GM19351 (cell line): ENCODE measurements at regions not wholly inside any gene's neighbourhood (a gene's known extent, or its start where the extent isn't known, plus 50 kb on each side); places are given as distances from the start of the nearest gene placed in this dataset.

Source experiments
- ATAC-seq: cut with Tn5 transposase; IDR thresholded peaks from one replicate; pipeline ENCODE4 v1.9.1; 2021; ENCODE audit warnings: mild to moderate bottlenecking, moderate library complexity; ENCODE audit not compliant: unreplicated experiment

DNA sequence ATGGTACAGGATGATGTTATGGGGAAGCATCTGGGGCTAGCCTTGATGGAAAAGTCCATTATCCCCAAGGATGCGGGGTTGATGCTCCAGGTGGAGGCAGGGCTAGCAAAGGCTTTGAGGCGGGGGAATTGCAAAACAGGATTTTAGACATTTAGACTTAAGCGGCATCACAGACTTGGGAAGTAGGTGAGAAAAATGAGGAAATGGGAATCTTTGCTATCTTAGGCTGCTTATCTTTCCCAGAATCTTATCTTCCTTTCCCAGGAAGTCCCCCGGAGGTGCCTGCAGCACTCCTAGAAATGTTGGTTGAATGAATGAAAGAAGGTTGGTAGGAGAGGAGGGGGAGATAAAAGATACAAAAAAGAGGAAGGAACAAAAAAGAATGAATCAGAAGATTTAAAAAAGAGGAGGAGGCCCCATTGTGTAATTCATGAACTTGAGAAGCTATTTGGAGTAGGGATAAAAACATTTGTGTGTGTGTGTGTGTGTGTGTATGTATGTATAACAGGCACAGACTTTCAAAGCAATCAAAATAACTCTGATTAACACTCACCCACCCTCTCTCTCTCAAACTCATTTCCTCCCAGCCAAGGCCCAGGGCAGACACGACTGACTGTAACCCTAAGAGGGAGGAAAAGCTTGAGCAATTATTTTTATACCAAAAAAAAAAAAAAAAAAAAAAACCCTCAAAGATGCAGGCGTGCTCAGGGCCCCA, 62.5 kb upstream of the TBX3 start:
- ATAC-seq: no peak

DNA sequence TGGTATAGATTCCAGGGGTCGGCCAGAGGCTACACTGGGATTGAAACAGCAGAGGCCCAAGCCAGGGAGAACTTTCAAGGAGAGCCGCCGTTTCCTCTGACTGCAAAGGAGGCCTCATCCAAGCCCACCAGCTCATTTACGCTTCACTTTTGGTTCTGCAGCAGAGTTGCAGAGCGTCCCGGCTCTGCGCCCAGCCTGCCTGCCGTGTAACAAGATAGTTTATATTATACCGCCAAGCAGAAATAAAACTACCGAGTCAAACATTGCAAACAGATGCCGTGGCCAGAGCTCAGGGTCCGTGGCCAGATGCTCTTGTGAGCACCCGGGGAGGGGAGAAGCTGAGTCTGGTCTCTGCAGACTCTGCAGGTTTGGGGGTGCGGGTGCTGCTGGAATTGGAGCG, 60.7 kb upstream of the TBX3 start:
- no peak for ATAC-seq

DNA sequence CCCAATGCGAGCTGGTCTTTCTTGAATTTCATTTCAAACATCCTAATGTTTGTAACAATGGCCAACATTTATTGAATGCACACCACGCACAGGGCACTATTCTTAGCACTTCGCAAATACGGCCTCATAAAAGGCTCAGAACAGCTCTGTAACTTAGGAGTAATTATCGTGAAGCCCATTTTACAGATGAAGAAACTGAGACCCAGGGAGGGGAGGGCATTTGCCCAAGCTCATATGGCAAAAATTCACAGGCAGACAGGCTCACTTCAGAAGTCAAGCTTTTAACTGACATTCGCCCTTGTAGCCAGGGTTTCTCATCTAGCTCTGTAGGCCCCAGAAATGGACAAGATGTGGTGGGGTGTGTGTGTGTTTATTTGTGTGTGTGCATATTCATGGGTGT, 60.3 kb upstream of the TBX3 start:
- no peak for ATAC-seq

GRCh38 chr12:114743799-114744198, 59.8 kb upstream of the TBX3 start:
- no peak for ATAC-seq

DNA sequence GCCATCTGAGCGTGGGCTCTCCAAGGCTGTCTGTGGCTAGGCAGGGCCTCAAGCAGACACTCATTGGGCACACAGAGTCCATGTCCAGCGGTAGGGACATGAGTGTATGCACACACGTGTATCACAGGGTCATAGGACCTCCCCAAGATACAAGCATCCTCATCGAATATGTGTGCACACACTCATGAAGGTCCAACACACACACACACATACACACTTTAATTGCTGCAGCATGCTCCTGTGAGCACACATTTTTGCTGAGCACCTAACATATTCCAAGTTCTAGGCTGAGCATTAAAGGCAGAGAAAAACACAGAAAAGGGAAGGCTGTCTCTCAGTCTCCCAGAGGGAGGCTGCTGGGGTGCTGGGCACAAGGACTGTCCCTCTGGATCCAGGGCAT, 59.3 kb upstream of the TBX3 start:
- no peak for ATAC-seq

DNA sequence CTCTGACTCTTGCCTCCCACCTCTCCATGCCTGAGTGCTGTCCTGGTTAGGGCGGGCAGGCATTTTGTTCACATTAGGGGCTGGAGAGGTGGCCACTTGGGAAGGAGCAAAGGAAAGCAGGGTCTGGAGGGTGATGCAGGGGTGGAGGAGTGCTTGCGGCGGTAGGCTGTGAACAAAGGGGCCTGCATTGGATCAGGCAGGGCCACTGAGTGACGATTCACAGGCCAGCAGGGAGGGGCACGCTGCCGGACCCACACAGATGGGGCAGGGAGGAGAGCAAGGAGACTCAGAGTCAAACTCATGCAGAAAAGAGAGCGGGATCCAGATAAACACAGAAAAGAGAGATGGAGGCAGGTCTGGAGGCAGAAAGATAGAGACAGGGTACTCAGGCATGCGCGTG, 58.4 kb upstream of the TBX3 start:
- no peak for ATAC-seq

- ATAC-seq: no peak
These were observed 58.0 kb upstream of the TBX3 start for GRCh38 chr12:114741940-114742339.

DNA sequence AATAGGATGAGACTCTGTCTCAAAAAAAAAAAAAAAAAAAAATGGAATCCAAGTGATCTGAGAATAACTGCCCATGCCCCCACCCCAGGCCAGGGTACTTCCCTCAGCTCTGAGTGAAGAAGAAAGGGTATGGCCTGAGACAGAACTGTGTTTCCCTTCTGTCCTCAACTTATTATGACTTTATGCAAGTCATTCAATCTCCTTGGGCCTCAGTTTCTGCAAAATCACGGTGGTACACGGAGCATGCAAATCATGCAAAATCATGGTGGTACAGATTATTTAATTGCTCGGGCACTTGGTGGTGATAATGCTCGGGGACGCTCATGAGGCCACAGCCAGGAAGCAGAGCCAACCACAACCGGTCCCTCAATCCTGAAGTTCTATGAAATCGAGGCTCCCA, 56.5 kb upstream of the TBX3 start:
- ATAC-seq: no peak

- ATAC-seq: no peak
These were observed 54.6 kb upstream of the TBX3 start for GRCh38 chr12:114738460-114739184.

DNA sequence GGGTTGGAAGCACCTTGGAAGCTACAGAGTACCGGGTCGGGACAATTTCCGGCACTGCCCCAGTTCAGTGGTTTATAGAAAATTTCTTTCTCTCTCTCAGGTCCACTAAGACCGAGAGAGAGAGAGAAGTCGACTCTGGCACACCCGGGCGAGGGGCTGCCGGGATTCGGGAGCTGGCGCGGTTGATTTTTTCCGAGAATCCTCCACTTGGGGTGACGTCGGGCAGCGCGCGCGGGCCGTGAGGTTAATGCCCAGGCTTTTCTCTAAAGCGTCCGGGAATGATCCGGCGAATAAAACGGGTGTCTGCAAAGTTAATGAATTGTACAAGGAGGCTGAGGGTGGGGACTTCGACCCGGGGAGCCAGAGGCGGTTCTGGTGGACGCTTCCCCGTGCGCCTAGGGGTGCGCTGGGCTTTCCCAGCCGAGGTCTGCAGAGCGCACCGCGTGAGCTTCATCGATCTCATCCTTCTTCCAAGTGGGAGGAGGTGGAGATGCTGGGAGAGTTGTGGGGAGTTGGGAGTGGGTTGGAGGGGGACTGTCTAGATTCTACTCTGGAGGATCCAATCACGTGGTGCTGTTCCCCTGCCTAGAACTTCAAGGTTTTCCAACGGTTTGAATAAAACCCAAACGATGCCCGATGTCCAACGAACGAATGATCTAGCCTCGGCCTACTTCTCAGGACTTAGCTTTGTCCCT, 51.9 kb upstream of the TBX3 start:
- no peak for ATAC-seq

DNA sequence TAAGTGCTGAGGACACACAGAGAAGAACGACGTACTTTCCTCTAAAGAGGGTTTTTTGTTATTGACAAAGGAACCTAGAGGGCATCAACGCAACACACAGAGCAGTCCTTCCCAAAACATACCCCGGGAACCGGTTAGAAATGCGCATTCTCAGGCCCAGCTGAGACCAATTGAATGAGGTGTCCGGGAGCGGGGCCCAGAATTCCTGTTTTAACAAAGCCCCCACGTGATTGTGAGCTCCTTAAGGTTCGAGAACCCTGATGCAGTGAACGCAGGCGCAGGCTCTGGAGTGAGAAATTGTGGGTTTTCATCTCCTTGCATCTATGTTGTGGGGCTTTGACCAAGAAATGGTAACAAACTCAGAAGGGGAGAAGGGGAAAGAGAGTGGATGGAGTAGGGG, 51.0 kb upstream of the TBX3 start:
- no peak for ATAC-seq

- no peak for ATAC-seq
These were observed 49.9 kb upstream of the TBX3 start for GRCh38 chr12:114733919-114734318.
